ENCODE measurements at regions not wholly inside any gene's neighbourhood (a gene's known extent, or its start where the extent isn't known, plus 50 kb on each side); places are given as distances from the start of the nearest gene placed in this dataset.

DNA sequence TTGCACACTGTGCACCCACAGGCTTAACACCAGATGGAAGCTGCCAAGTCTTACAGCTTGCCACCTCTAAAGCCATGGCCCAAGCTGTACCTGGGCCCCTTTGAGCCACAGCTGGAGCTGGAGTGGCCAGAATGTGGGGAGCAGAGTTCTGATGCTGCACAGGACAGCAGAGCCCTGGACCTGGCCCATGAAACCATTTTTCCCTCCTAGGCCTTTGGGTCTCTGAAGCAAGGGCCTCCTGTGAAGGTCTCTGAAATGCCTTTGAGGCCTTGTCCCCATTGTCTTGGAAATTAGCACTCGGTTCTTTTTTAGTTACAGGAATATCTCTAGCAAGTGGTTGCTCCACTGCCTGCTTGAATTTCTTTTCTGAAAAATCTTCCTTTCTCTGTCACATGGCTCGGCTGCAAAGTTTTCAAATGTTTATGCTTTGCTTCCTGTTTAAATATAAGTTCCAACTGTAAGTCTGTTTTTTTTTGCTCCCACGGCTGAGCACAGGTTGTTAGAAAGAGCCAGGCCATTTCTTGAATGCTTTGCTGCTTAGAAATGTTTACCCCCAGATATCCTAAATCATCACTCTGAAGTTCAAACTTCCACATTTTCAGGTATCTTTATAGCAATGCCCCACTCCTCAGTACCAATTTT lies 156.8 kb upstream of the GORAB start:
- TF ChIP-seq, protein P1, sequence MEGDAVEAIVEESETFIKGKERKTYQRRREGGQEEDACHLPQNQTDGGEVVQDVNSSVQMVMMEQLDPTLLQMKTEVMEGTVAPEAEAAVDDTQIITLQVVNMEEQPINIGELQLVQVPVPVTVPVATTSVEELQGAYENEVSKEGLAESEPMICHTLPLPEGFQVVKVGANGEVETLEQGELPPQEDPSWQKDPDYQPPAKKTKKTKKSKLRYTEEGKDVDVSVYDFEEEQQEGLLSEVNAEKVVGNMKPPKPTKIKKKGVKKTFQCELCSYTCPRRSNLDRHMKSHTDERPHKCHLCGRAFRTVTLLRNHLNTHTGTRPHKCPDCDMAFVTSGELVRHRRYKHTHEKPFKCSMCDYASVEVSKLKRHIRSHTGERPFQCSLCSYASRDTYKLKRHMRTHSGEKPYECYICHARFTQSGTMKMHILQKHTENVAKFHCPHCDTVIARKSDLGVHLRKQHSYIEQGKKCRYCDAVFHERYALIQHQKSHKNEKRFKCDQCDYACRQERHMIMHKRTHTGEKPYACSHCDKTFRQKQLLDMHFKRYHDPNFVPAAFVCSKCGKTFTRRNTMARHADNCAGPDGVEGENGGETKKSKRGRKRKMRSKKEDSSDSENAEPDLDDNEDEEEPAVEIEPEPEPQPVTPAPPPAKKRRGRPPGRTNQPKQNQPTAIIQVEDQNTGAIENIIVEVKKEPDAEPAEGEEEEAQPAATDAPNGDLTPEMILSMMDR (conservative IDR thresholded peaks at IDR 0.05) = no peak
- no peak for TF ChIP-seq ZFX (IDR thresholded peaks at IDR 0.05)
